H9 (cell line): ENCODE measurements at regions not wholly inside any gene's neighbourhood (a gene's known extent, or its start where the extent isn't known, plus 50 kb on each side); places are given as distances from the start of the nearest gene placed in this dataset.

ENCODE experiments used
- DNase-seq: peaks from one replicate; pipeline ENCODE4 v3.0.0-alpha.2; 2017
- H2AFZ ChIP-seq: one replicate; pipeline ENCODE4 v1.6.1; 2013; ENCODE audit warnings: mild to moderate bottlenecking, low read length, control low read depth, moderate library complexity
- H2AK5ac ChIP-seq: 2 replicates; pipeline ENCODE4 v1.6.1; 2013; ENCODE audit warnings: low read length, control low read depth, mixed read lengths; ENCODE audit not compliant: insufficient read length
- H2BK120ac ChIP-seq: one replicate; pipeline ENCODE4 v1.6.1; 2013; ENCODE audit warnings: low read depth, mild to moderate bottlenecking, low read length, control low read depth, inconsistent platforms; ENCODE audit not compliant: poor library complexity, severe bottlenecking
- H2BK12ac ChIP-seq: 2 replicates; pipeline ENCODE4 v1.6.1; 2013; ENCODE audit warnings: low read length, control low read depth, mixed read lengths, low read depth; ENCODE audit not compliant: insufficient read length
- H2BK15ac ChIP-seq: 2 replicates; pipeline ENCODE4 v1.6.1; 2013; ENCODE audit warnings: low read depth, low read length, control low read depth
- H2BK20ac ChIP-seq: one replicate; pipeline ENCODE4 v1.6.1; 2013; ENCODE audit warnings: low read depth, mild to moderate bottlenecking, low read length, control low read depth, inconsistent platforms; ENCODE audit not compliant: poor library complexity, severe bottlenecking
- H2BK5ac ChIP-seq: 2 replicates; pipeline ENCODE4 v1.6.1; 2013; ENCODE audit warnings: low read length, control low read depth, mixed read lengths; ENCODE audit not compliant: insufficient read length
- H3K14ac ChIP-seq: 2 replicates; pipeline ENCODE4 v1.6.1; 2013; ENCODE audit warnings: low read length, control low read depth; ENCODE audit not compliant: insufficient read depth
- H3K18ac ChIP-seq: 2 replicates; pipeline ENCODE4 v1.6.1; 2013; ENCODE audit warnings: low read depth, mild to moderate bottlenecking, mixed read lengths, low read length, control low read depth; ENCODE audit not compliant: insufficient read length
- H3K23ac ChIP-seq: 2 replicates; pipeline ENCODE4 v1.6.1; 2013; ENCODE audit warnings: low read length, control low read depth, mixed read lengths, low read depth; ENCODE audit not compliant: insufficient read length
- H3K23me2 ChIP-seq: 2 replicates; pipeline ENCODE4 v1.6.1; 2013; ENCODE audit warnings: low read depth, mild to moderate bottlenecking, mixed read lengths, low read length, control low read depth; ENCODE audit not compliant: insufficient read length, poor library complexity, severe bottlenecking
- H3K27ac ChIP-seq: 2 replicates; pipeline ENCODE4 v1.5.1; 2013; ENCODE audit warnings: low read length, control low read depth, mixed read lengths, low read depth; ENCODE audit not compliant: insufficient read length
- H3K27me3 ChIP-seq: 2 replicates; pipeline ENCODE4 v1.6.1; 2013; ENCODE audit warnings: low read length, control low read depth, inconsistent platforms; ENCODE audit not compliant: insufficient read depth
- H3K4ac ChIP-seq: 2 replicates; pipeline ENCODE4 v1.6.1; 2013; ENCODE audit warnings: low read depth, mild to moderate bottlenecking, control low read depth, inconsistent platforms, low read length, moderate library complexity
- H3K4me1 ChIP-seq: 2 replicates; pipeline ENCODE4 v1.6.1; 2013; ENCODE audit warnings: low read length, control low read depth, inconsistent platforms; ENCODE audit not compliant: insufficient read depth
- H3K4me2 ChIP-seq: 2 replicates; pipeline ENCODE4 v1.6.1; 2013; ENCODE audit warnings: low read length, control low read depth, mixed read lengths; ENCODE audit not compliant: insufficient read length, insufficient read depth
- H3K56ac ChIP-seq: 2 replicates; pipeline ENCODE4 v1.6.1; 2013; ENCODE audit warnings: low read depth, mild to moderate bottlenecking, mixed read lengths, low read length, control low read depth; ENCODE audit not compliant: insufficient read length
- H3K79me1 ChIP-seq: 2 replicates; pipeline ENCODE4 v1.6.1; 2013; ENCODE audit warnings: low read depth, mild to moderate bottlenecking, moderate library complexity, low read length, control low read depth, inconsistent platforms; ENCODE audit not compliant: insufficient read depth, poor library complexity, severe bottlenecking
- H3K79me2 ChIP-seq: 2 replicates; pipeline ENCODE4 v1.6.1; 2013; ENCODE audit warnings: low read length, control low read depth, inconsistent platforms; ENCODE audit not compliant: insufficient read depth
- H3K9ac ChIP-seq: 2 replicates; pipeline ENCODE4 v1.6.1; 2013; ENCODE audit warnings: low read length, control low read depth, mixed read lengths; ENCODE audit not compliant: insufficient read length; ENCODE audit errors: extremely low read depth
- H3K9me3 ChIP-seq: one replicate; pipeline ENCODE4 v1.6.1; 2013; ENCODE audit warnings: low read depth, low read length, inconsistent platforms; ENCODE audit not compliant: control insufficient read depth
- H3T11ph ChIP-seq: one replicate; pipeline ENCODE4 v1.6.1; 2013; ENCODE audit warnings: mild to moderate bottlenecking, low read length, control low read depth, inconsistent platforms
- H4K20me1 ChIP-seq: one replicate; pipeline ENCODE4 v1.6.1; 2013; ENCODE audit not compliant: control insufficient read depth, insufficient read length, insufficient read depth
- H4K5ac ChIP-seq: 2 replicates; pipeline ENCODE4 v1.6.1; 2013; ENCODE audit warnings: low read depth, mild to moderate bottlenecking, mixed read lengths, low read length, control low read depth; ENCODE audit not compliant: insufficient read length
- H4K8ac ChIP-seq: replicated peaks from 2 replicates; pipeline ENCODE4 v1.6.1; 2013; ENCODE audit warnings: low read length, control low read depth, mixed read lengths, low read depth; ENCODE audit not compliant: insufficient read length
- H4K91ac ChIP-seq: 2 replicates; pipeline ENCODE4 v1.6.1; 2013; ENCODE audit warnings: low read depth, mild to moderate bottlenecking, moderate library complexity, mixed read lengths, low read length, control low read depth; ENCODE audit not compliant: insufficient read length
- H3K27ac Mint-ChIP-seq, 3 experiments: 2 replicates in 2 of 3; 3 replicates in 1 of 3; pipeline ENCODE4 v1.8.0; 2020 to 2021; ENCODE audit warnings: mixed read lengths in 3 of 3, mild to moderate bottlenecking in 1 of 3, moderate library complexity in 1 of 3
- H3K27me3 Mint-ChIP-seq: 2 replicates; pipeline ENCODE4 v1.8.0; 2021; ENCODE audit warnings: low read depth, mild to moderate bottlenecking, moderate library complexity, mixed read lengths
- H3K36me3 Mint-ChIP-seq, 3 experiments: 2 replicates in 2 of 3; 3 replicates in 1 of 3; pipeline ENCODE4 v1.8.0; 2020 to 2021; ENCODE audit warnings: low read depth in 3 of 3, mixed read lengths in 3 of 3; ENCODE audit not compliant: insufficient read depth in 1 of 3
- H3K4me1 Mint-ChIP-seq, 2 experiments: 2 replicates each; pipeline ENCODE4 v1.8.0; 2020; ENCODE audit warnings: mixed read lengths in 2 of 2
- H3K4me3 Mint-ChIP-seq, 2 experiments: 2 replicates in 1 of 2; 3 replicates in 1 of 2; pipeline ENCODE4 v1.8.0; 2020 to 2021; ENCODE audit warnings: mild to moderate bottlenecking in 2 of 2, mixed read lengths in 2 of 2, moderate library complexity in 1 of 2
- H3K9me3 Mint-ChIP-seq, 2 experiments: 2 replicates in 1 of 2; 3 replicates in 1 of 2; pipeline ENCODE4 v1.8.0; 2020; ENCODE audit warnings: mild to moderate bottlenecking in 2 of 2, mixed read lengths in 2 of 2, moderate library complexity in 1 of 2
- CTCF ChIP-seq: fragments of 200-600 bp; sonication (generic); conservative IDR thresholded peaks from 3 replicates; pipeline ENCODE4 v1.8.0; 2021; ENCODE audit warnings: antibody characterized with exemption, mild to moderate bottlenecking
- whole genome bisulfite sequencing: extraction: QIAGEN DNeasy Blood & Tissue Kit; methylation state at CpG from one replicate; pipeline ENCODE4 v1.1.7; 2013; ENCODE audit warnings: missing lambda C conversion rate, low lambda C conversion rate, mixed read lengths; ENCODE audit not compliant: insufficient read length; ENCODE audit errors: extremely low coverage; 5-methylcytosine and 5-hydroxymethylcytosine counted together

DNA sequence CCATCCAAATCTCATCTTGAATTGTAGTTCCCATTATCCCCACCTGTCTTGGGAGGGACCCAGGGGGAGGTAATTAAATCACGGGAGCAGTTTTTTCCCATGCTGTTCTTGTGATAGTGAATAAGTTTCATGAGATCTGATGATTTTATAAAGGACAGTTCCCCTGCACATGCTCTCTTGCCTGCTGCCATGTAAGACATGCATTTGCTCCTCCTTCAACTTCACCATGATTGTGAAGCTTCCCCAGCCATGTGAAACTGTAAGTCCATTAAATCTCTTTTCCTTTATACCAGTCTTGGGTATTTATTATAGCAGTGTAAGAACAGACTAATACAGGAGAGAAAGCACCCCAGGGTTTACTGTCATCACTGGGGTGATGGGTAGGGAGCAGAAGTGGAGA lies 220.4 kb upstream of the NUDT4 start:
- H3K27me3 ChIP-seq: no peaks in the 10 kb centered on the region
- H4K91ac ChIP-seq: no peak overlapping the region
- H2BK12ac ChIP-seq: no peak overlapping the region
- Mint-ChIP-seq H3K4me1 (0 out of 4 replicates have a peak, but pooled peaks cover 0 to 2% of the 10 kb centered on the region in 2 experiments), H3K27me3 (no peaks in the 10 kb centered on the region; the same call in 1 of the 2 replicates), H3K9me3 (peaks cover 20 to 21% of the 10 kb centered on the region in 2 experiments), H3K27ac (no peak overlapping the region), H3K36me3 (peaks cover 0 to 13% (median 6%) of the 10 kb centered on the region in 3 experiments; a peak in 4 of 7 replicates), H3K4me3 (no peak overlapping the region)
- no peak overlapping the region for H2AFZ ChIP-seq
- no peak overlapping the region for H2BK15ac ChIP-seq
- H3K23ac ChIP-seq: no peak overlapping the region
- no CpG with 5 or more reads among the region's 1 CpG for WGBS
- no peaks in the 10 kb centered on the region for H4K20me1 ChIP-seq
- no peak overlapping the region for H3K4ac ChIP-seq
- no peaks in the 10 kb centered on the region for H3K79me1 ChIP-seq
- H2BK20ac ChIP-seq: no peak overlapping the region
- H3K14ac ChIP-seq: no peak overlapping the region
- no peak overlapping the region for H4K8ac ChIP-seq
- H3K4me1 ChIP-seq: no peaks in the 10 kb centered on the region
- no peaks in the 10 kb centered on the region for H3K9me3 ChIP-seq
- no peak overlapping the region for H2BK5ac ChIP-seq
- H3K9ac ChIP-seq: no peak overlapping the region
- H3T11ph ChIP-seq: no peak overlapping the region
- H3K27ac ChIP-seq: no peak overlapping the region
- TF ChIP-seq CTCF: no peak
- H3K18ac ChIP-seq: no peak overlapping the region
- H3K56ac ChIP-seq: no peak overlapping the region
- H3K23me2 ChIP-seq: no peaks in the 10 kb centered on the region
- no peak for DNase-seq
- no peak overlapping the region for H4K5ac ChIP-seq
- no peak overlapping the region for H2AK5ac ChIP-seq
- no peak overlapping the region for H3K4me2 ChIP-seq
- H3K79me2 ChIP-seq: no peaks in the 10 kb centered on the region
- no peak overlapping the region for H2BK120ac ChIP-seq
